ENCODE measurements at regions not wholly inside any gene's neighbourhood (a gene's known extent, or its start where the extent isn't known, plus 50 kb on each side); places are given as distances from the start of the nearest gene placed in this dataset.

- Mint-ChIP-seq H3K4me3 (no peak overlapping the region), H3K27ac (no peak overlapping the region), H3K4me1 (ENCODE audit: unreplicated experiment) (no peaks in the 10 kb centered on the region), H3K9me3 (no peaks in the 10 kb centered on the region), H3K27me3 (no peaks in the 10 kb centered on the region), H3K36me3 (no peaks in the 10 kb centered on the region)
- DNase-seq (ENCODE audit: extremely low spot score, unreplicated experiment), result no peak
- TF ChIP-seq CTCF (conservative IDR thresholded peaks at IDR 0.05), result no peak
These were observed 127.0 kb downstream of the PRELID2 start for GRCh38 chr5:145708169-145708568.

GRCh38 chr5:145704724-145705123 lies 130.4 kb downstream of the PRELID2 start:
- Mint-ChIP-seq H3K27me3 (no peaks in the 10 kb centered on the region), H3K9me3 (no peaks in the 10 kb centered on the region), H3K4me3 (no peak overlapping the region), H3K4me1 (ENCODE audit: unreplicated experiment) (no peaks in the 10 kb centered on the region), H3K27ac (no peak overlapping the region), H3K36me3 (no peaks in the 10 kb centered on the region)
- TF ChIP-seq CTCF (conservative IDR thresholded peaks at IDR 0.05), result no peak
- DNase-seq (ENCODE audit: extremely low spot score, unreplicated experiment), result no peak

- no peak overlapping the region for H3K4me3 Mint-ChIP-seq
- H3K27me3 Mint-ChIP-seq, result peaks cover 2% of the 10 kb centered on the region
- H3K36me3 Mint-ChIP-seq, result no peaks in the 10 kb centered on the region
- no peak for TF ChIP-seq CTCF (conservative IDR thresholded peaks at IDR 0.05)
- H3K4me1 Mint-ChIP-seq (ENCODE audit: unreplicated experiment), result no peaks in the 10 kb centered on the region
- H3K9me3 Mint-ChIP-seq, result no peaks in the 10 kb centered on the region
- H3K27ac Mint-ChIP-seq, result no peak overlapping the region
- no peak for DNase-seq (ENCODE audit: extremely low spot score, unreplicated experiment)
These were observed 131.3 kb downstream of the PRELID2 start for GRCh38 chr5:145703856-145704255.

- no peaks in the 10 kb centered on the region for H3K36me3 Mint-ChIP-seq
- no peak for TF ChIP-seq CTCF (conservative IDR thresholded peaks at IDR 0.05)
- no peaks in the 10 kb centered on the region for H3K9me3 Mint-ChIP-seq
- DNase-seq (ENCODE audit: extremely low spot score, unreplicated experiment), result no peak
- no peak overlapping the region for H3K27ac Mint-ChIP-seq
- no peaks in the 10 kb centered on the region for H3K4me1 Mint-ChIP-seq (ENCODE audit: unreplicated experiment)
- no peak overlapping the region for H3K4me3 Mint-ChIP-seq
- H3K27me3 Mint-ChIP-seq, result peaks cover 2% of the 10 kb centered on the region
These were observed 133.7 kb downstream of the PRELID2 start for GRCh38 chr5:145701404-145701803.

GRCh38 chr5:145699846-145700245 lies 135.3 kb downstream of the PRELID2 start:
- no peaks in the 10 kb centered on the region for H3K9me3 Mint-ChIP-seq
- H3K36me3 Mint-ChIP-seq, result no peaks in the 10 kb centered on the region
- no peaks in the 10 kb centered on the region for H3K4me1 Mint-ChIP-seq (ENCODE audit: unreplicated experiment)
- no peak overlapping the region for H3K4me3 Mint-ChIP-seq
- no peak for DNase-seq (ENCODE audit: extremely low spot score, unreplicated experiment)
- no peak for TF ChIP-seq CTCF (conservative IDR thresholded peaks at IDR 0.05)
- peaks cover 2% of the 10 kb centered on the region for H3K27me3 Mint-ChIP-seq
- no peak overlapping the region for H3K27ac Mint-ChIP-seq
